ENCODE measurements at regions not wholly inside any gene's neighbourhood (a gene's known extent, or its start where the extent isn't known, plus 50 kb on each side); places are given as distances from the start of the nearest gene placed in this dataset.

DNA sequence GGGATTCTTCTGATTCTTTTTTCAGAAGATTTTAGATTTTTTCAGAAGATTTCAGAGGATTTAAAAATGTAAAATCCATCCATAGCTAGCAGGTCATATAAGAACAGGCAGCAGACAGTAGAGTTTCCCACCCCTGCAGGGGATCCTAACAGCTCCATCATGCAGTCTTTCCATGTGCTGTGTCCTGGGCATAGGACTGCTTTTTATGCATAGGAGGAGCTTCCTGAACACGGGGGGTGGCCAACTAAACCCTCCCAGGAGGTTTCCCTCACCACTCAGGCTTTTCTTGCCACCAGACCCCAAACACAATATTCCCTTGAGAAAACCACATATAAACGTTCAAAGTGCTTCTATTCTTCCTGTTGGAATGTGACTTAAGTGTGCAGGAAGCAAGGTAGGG lies 90.1 kb upstream of the TNR start:
- no peak overlapping the region for H3K4me3 ChIP-seq (ENCODE audit: low read depth, low read length)
- TF ChIP-seq, protein P1, sequence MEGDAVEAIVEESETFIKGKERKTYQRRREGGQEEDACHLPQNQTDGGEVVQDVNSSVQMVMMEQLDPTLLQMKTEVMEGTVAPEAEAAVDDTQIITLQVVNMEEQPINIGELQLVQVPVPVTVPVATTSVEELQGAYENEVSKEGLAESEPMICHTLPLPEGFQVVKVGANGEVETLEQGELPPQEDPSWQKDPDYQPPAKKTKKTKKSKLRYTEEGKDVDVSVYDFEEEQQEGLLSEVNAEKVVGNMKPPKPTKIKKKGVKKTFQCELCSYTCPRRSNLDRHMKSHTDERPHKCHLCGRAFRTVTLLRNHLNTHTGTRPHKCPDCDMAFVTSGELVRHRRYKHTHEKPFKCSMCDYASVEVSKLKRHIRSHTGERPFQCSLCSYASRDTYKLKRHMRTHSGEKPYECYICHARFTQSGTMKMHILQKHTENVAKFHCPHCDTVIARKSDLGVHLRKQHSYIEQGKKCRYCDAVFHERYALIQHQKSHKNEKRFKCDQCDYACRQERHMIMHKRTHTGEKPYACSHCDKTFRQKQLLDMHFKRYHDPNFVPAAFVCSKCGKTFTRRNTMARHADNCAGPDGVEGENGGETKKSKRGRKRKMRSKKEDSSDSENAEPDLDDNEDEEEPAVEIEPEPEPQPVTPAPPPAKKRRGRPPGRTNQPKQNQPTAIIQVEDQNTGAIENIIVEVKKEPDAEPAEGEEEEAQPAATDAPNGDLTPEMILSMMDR (IDR thresholded peaks at IDR 0.05; ENCODE audit: low read depth, low read length) = no peak

DNA sequence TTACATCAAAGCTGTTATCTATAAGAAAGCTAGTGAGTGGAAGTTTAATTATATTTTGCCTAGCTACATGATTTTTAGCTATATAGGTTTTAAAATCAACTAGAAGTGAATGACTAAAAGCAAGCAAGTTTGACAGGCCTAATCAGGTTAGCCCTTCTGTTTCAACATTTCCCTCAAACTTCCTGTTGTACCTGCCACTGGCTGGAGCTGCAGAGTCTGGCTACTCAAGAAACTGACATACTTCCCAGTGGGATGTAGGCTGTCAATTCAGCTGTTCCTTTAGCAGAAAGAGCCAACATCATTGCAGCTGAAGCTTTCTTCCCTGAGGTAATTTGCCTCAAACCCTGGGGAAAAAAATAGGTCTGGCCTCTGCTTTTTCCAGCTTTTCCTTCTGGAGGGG lies 87.1 kb upstream of the TNR start:
- H3K4me3 ChIP-seq (ENCODE audit: low read depth, low read length) = no peak overlapping the region
- TF ChIP-seq, protein P1 (IDR thresholded peaks at IDR 0.05; ENCODE audit: low read depth, low read length) = no peak

DNA sequence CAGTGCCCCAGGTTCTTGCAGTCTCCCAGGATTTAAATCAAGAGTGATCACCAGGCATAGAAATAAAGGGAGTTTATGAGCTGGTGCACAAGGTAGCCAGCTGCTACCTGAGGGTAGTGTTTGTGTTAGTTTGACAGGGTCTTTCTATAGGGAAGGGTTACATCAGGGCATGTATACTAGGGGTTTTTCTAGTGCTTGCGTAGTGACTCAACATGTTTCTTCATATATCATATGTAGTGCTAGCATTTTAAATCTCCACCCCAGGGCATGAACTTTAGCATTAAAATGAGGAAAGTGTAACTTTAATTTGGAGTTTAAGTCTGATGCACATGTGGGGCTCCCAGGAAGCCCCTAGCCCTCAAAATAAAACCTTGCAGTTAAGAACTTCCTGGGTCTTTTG lies 86.5 kb upstream of the TNR start:
- TF ChIP-seq, protein P1 (IDR thresholded peaks at IDR 0.05; ENCODE audit: low read depth, low read length) = no peak

DNA sequence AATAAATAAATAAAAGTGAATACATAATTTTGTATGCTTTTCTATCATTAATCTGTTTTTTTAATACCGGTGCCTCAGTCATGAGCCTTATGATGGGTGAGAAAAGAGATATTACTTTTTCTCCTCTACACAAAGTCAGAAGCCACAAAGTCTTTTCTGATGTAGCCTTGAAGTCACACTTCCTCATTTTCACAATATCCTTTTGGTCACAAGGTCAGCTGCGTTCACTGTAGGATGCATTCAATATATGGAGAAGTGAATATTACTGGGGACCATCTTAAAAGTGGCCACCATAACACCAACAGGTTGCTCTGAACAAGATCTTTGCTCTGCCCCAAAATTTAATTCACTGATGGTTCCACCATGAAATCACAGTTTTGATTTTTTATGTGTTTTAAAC lies 83.3 kb upstream of the TNR start:
- TF ChIP-seq, protein P1 (IDR thresholded peaks at IDR 0.05; ENCODE audit: low read depth, low read length) = no peak

More for the DNA sequence above, 86.5 kb upstream of the TNR start:
- no peak overlapping the region for H3K4me3 ChIP-seq (ENCODE audit: low read depth, low read length)

DNA sequence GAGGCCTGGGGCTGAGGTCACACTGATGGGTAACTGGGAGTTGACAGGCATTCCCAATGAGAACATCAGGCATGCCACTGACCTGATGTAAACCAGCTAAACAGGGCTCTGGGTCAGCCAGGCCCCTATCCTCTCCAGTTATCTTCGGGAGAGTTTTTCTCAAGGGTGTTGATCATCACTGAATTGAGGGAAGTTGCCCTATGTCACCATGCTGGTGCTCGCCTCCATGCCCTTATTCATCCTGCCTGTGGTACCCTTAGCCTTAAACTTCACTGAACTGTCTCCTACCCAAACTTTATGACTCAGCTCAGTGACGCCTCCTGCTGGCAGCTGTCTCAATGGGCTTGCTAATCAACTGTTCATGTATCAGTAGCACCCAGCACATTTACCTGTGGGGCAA lies 80.7 kb upstream of the TNR start:
- TF ChIP-seq, protein P1 (IDR thresholded peaks at IDR 0.05; ENCODE audit: low read depth, low read length) = 0 out of 2 replicates have a peak, but pooled peaks have one; percentile 10
- no peak overlapping the region for H3K4me3 ChIP-seq (ENCODE audit: low read depth, low read length)

More for the DNA sequence above, 83.3 kb upstream of the TNR start:
- H3K4me3 ChIP-seq (ENCODE audit: low read depth, low read length) = no peak overlapping the region

DNA sequence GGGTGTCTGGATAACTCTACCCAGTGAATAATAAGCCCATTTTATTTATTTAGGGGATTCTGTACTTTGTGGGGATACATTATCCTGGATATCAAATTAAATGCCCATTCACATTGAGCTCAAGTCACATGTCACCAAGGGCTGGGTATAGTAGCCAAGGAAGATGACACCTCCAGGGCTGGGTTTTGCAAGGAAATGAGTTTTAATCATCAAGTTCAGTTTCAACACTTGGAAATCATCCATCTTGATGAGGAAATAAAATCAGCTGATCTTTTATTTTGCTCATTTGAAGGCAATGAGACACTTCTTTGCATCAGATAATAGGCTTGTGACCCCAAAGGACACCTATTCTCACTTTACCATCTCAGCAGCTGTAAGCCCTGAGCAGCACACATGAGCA lies 80.0 kb upstream of the TNR start:
- TF ChIP-seq, protein P1 (IDR thresholded peaks at IDR 0.05; ENCODE audit: low read depth, low read length) = no peak
- no peak overlapping the region for H3K4me3 ChIP-seq (ENCODE audit: low read depth, low read length)

DNA sequence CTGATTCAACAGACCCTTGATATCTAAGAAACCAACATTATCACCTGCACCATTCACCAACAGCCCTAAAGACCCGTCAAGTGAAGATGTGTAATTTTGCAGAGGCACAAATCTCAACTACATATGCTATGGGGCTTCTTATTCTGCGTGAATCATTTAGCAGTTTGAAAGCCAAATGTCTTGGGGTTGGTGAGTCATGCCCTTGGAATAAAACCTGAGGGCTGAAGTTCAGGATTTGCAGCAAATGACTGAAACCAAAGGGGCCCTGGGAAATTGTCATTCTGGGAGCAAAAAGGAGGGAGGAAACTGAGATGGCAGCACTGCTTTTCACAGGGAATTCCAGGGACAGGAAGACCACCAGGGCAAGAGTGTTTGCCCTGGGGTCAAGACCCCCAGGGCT lies 79.2 kb upstream of the TNR start:
- H3K4me3 ChIP-seq (ENCODE audit: low read depth, low read length) = no peak overlapping the region

More for the DNA sequence above, 79.2 kb upstream of the TNR start:
- TF ChIP-seq, protein P1 (IDR thresholded peaks at IDR 0.05; ENCODE audit: low read depth, low read length) = no peak
